ENCODE measurements at regions not wholly inside any gene's neighbourhood (a gene's known extent, or its start where the extent isn't known, plus 50 kb on each side); places are given as distances from the start of the nearest gene placed in this dataset.

DNA sequence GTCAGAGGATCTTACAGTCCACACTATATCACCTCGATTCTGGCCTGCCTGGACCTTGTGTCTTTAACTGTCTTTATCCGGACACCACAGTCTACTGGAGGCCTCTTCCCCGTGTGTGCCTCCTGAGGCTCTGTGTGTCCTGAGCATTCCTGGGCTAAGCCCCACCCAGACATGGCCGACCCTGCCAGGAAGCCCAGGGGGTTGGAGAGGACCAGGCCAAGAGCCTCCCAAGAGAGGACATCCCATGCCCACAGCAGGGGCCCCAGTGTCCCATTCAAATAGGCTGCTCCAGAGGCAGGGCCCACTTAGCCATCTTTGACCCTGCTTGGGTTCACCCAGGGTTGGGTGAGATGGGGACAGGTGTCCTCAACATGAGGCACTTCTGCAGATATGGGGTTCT is 84.7 kb upstream of the OTOS start:
- TF ChIP-seq ARNT (IDR thresholded peaks at IDR 0.05) = no peak
- TF ChIP-seq FOXM1 (IDR thresholded peaks at IDR 0.05; ENCODE audit: borderline replicate concordance) = no peak
- no peak for TF ChIP-seq SP1 (IDR thresholded peaks at IDR 0.05)
- TF ChIP-seq PKNOX1 (IDR thresholded peaks at IDR 0.05) = no peak
- no peak for TF ChIP-seq ELF4 (IDR thresholded peaks at IDR 0.05)
- no peak for TF ChIP-seq TARDBP (IDR thresholded peaks at IDR 0.05)
- TF ChIP-seq FOXK2 (IDR thresholded peaks at IDR 0.05) = no peak
- TF ChIP-seq L3MBTL2 (conservative IDR thresholded peaks at IDR 0.05) = no peak
